ENCODE measurements at regions not wholly inside any gene's neighbourhood (a gene's known extent, or its start where the extent isn't known, plus 50 kb on each side); places are given as distances from the start of the nearest gene placed in this dataset.

DNA sequence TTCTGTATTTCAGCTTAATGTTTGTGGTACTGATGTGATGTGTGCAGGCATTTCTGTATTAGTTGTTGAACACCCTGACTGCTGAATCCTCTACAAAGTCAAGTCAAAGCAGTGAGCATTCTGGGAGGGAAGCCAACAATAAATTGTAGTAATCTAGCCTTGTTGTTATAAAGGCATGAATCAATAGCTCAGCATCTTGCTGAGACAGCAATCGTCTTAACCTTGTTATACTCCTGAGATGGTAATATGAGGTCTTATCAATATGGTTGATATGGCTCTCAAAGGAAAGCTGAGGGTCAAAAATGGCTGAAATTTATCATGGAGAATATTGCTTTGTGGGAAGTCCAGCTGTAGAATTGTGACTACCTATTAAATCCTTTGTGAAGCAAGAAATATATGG, 299.4 kb downstream of the DNAJB9 start:
- Histone ChIP-seq H3K27me3 (no peaks in the 10 kb centered on the region), H3K36me3 (no peaks in the 10 kb centered on the region), H3K4me3 (replicated peaks in 1 of 3) (no peak overlapping the region), H3K27ac (no peak overlapping the region), H3K4me1 (no peaks in the 10 kb centered on the region), H3K9me3 (no peaks in the 10 kb centered on the region)
- no peak for DNase-seq
- 65 to 72% methylated on average over 1 of the region's 1 CpG for WGBS, 2 donors
- TF ChIP-seq, protein P1, sequence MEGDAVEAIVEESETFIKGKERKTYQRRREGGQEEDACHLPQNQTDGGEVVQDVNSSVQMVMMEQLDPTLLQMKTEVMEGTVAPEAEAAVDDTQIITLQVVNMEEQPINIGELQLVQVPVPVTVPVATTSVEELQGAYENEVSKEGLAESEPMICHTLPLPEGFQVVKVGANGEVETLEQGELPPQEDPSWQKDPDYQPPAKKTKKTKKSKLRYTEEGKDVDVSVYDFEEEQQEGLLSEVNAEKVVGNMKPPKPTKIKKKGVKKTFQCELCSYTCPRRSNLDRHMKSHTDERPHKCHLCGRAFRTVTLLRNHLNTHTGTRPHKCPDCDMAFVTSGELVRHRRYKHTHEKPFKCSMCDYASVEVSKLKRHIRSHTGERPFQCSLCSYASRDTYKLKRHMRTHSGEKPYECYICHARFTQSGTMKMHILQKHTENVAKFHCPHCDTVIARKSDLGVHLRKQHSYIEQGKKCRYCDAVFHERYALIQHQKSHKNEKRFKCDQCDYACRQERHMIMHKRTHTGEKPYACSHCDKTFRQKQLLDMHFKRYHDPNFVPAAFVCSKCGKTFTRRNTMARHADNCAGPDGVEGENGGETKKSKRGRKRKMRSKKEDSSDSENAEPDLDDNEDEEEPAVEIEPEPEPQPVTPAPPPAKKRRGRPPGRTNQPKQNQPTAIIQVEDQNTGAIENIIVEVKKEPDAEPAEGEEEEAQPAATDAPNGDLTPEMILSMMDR (IDR thresholded peaks at IDR 0.05) = no peak
- TF ChIP-seq POLR2A (IDR thresholded peaks at IDR 0.05) = no peak
- intact Hi-C loops (cut with DNase I) = no loop called here

DNA sequence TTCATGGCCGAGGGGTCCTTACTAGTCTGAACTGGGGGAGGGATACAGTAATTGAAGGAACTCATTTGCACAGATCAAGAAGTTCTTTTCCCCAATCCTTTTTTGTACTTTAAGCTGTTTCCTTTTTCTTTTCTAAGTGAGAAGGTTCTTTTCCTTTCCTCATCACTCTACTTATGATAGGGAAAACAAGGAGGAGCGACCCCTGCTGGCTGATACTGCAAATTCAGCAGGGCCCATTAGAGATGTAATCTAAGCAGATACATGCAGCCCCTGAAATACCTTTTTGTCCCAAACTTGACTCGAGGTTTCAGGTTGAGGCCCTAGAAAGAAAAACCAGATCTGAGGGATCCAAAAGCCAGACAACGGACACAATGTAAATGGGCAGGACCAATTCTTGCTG, 305.5 kb downstream of the DNAJB9 start:
- Histone ChIP-seq H3K36me3 (no peaks in the 10 kb centered on the region), H3K27me3 (no peaks in the 10 kb centered on the region), H3K4me3 (replicated peaks in 1 of 3) (no peak overlapping the region), H3K4me1 (no peaks in the 10 kb centered on the region), H3K27ac (no peak overlapping the region), H3K9me3 (no peaks in the 10 kb centered on the region)
- 65 to 74% methylated on average over 4 of the region's 4 CpGs for WGBS, 2 donors
- TF ChIP-seq, protein P1 (IDR thresholded peaks at IDR 0.05) = no peak
- TF ChIP-seq POLR2A (IDR thresholded peaks at IDR 0.05) = no peak
- DNase-seq = no peak
- intact Hi-C loops (cut with DNase I) = no loop called here

DNA sequence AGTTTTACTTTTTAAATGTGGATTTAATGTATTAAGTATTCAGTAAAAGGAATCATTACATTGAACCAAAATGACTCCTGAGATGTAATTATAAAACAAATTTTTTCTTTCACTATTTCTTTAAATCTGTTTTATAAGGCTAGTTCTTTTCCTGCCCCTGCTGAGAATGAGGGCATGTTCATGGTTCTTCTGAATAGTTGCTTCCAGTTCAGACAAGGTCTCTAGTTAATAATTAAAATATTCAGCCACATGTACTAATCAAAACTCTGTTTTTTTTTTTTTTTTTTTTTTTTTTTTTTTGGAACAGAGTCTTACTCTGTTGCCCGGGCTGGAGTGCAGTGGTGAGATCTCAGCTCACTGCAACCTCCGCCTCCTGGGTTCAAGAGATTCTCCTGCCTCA, 321.2 kb downstream of the DNAJB9 start:
- H3K27me3 ChIP-seq = no peaks in the 10 kb centered on the region
- H3K27ac ChIP-seq = no peak overlapping the region
- no peak overlapping the region for H3K4me3 ChIP-seq (replicated peaks in 1 of 3)
- TF ChIP-seq, protein P1 (IDR thresholded peaks at IDR 0.05) = no peak
- no peak for TF ChIP-seq POLR2A (IDR thresholded peaks at IDR 0.05)
- no peaks in the 10 kb centered on the region for H3K4me1 ChIP-seq
- H3K36me3 ChIP-seq = no peaks in the 10 kb centered on the region
- H3K9me3 ChIP-seq = no peaks in the 10 kb centered on the region
- no peak for DNase-seq
- WGBS, 2 donors = 81 to 85% methylated on average over 2 of the region's 2 CpGs
- intact Hi-C loops (cut with DNase I) = no loop called here

DNA sequence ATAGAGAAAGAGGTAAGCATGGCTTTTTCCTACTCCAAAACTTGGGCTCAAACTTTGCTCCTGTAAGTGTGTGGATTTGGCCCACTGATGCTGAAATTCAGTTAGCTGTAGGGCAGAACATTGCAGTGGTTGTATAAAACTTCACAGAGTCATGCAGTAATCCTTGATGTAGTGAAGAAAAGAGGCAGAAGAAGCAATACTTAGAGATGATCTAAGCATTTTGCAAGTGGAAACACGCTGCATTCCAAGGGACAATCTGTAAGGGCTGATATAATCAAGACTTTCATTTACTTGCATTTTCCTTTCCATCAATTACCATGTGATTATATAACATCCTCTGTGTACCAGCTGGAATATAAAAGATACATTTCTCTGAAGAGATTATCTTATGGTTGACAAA, 338.8 kb downstream of the DNAJB9 start:
- H3K9me3 ChIP-seq = no peaks in the 10 kb centered on the region
- H3K4me1 ChIP-seq = no peaks in the 10 kb centered on the region
- no peak for DNase-seq
- H3K27ac ChIP-seq = no peak overlapping the region
- intact Hi-C loops (cut with DNase I) = no loop called here
- TF ChIP-seq, protein P1 (IDR thresholded peaks at IDR 0.05) = no peak
- no peak for TF ChIP-seq POLR2A (IDR thresholded peaks at IDR 0.05)
- 53 to 70% methylated on average over 1 of the region's 1 CpG for WGBS, 2 donors
- H3K4me3 ChIP-seq (replicated peaks in 1 of 3) = no peak overlapping the region
- no peaks in the 10 kb centered on the region for H3K27me3 ChIP-seq
- H3K36me3 ChIP-seq = no peaks in the 10 kb centered on the region

DNA sequence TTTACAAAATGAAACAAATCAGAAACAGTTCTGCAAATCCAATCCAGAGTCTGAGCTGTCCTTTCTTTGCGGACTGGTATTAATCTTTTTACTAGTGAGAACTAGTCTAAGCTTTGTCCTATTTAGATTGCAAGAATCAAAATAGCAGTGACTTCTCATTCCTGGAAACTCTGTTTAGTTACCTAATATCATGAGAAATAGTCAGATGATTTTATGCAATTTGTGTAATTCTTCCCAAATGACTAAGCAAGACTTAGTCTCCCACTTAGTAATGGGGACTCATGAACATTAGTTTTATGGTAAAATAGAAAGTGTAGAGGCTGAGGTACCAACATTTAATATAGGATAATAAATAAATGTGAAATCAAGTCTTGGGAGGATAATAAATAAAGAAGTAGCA, 341.3 kb downstream of the DNAJB9 start:
- no peaks in the 10 kb centered on the region for H3K36me3 ChIP-seq
- WGBS, 2 donors = 92 to 93% methylated on average over 1 of the region's 1 CpG
- H3K4me3 ChIP-seq (replicated peaks in 1 of 3) = no peak overlapping the region
- H3K27me3 ChIP-seq = no peaks in the 10 kb centered on the region
- H3K4me1 ChIP-seq = no peaks in the 10 kb centered on the region
- H3K9me3 ChIP-seq = no peaks in the 10 kb centered on the region
- no peak for DNase-seq
- intact Hi-C loops (cut with DNase I) = no loop called here
- no peak overlapping the region for H3K27ac ChIP-seq
- TF ChIP-seq POLR2A (IDR thresholded peaks at IDR 0.05) = no peak
- TF ChIP-seq, protein P1 (IDR thresholded peaks at IDR 0.05) = no peak

Data from thyroid gland (tissue), 4 donors.